Chondrocyte (in vitro differentiated cells): ENCODE measurements at regions not wholly inside any gene's neighbourhood (a gene's known extent, or its start where the extent isn't known, plus 50 kb on each side); places are given as distances from the start of the nearest gene placed in this dataset.

Experiments used
- DNase-seq: peaks from one replicate; pipeline ENCODE4 v3.0.0; 2021; ENCODE audit warnings: mixed read lengths, low spot score
- H3K27ac Mint-ChIP-seq: one replicate; pipeline ENCODE4 v1.8.0; 2021; ENCODE audit warnings: mild to moderate bottlenecking, moderate library complexity, mixed read lengths; ENCODE audit not compliant: unreplicated experiment
- H3K27me3 Mint-ChIP-seq: 2 replicates; pipeline ENCODE4 v1.8.0; 2021; ENCODE audit warnings: low read depth, mixed read lengths
- H3K36me3 Mint-ChIP-seq: 2 replicates; pipeline ENCODE4 v1.8.0; 2021; ENCODE audit warnings: low read depth, mixed read lengths
- H3K4me1 Mint-ChIP-seq: 2 replicates; pipeline ENCODE4 v1.8.0; 2021; ENCODE audit warnings: low read depth, mild to moderate bottlenecking, mixed read lengths
- H3K4me3 Mint-ChIP-seq: one replicate; pipeline ENCODE4 v1.8.0; 2021; ENCODE audit warnings: mild to moderate bottlenecking, moderate library complexity, mixed read lengths; ENCODE audit not compliant: unreplicated experiment
- H3K9me3 Mint-ChIP-seq: 2 replicates; pipeline ENCODE4 v1.8.0; 2021; ENCODE audit warnings: low read depth, mixed read lengths
- CTCF ChIP-seq: fragments of 200-600 bp; sonication (generic); IDR thresholded peaks from 2 replicates; pipeline ENCODE4 v1.5.0; 2021; ENCODE audit warnings: antibody characterized with exemption, mild to moderate bottlenecking, moderate library complexity

GRCh38 chr2:55116966-55117365, 66.7 kb upstream of the RTN4 start:
- H3K4me1 Mint-ChIP-seq, result peaks cover 86% of the 10 kb centered on the region

GRCh38 chr2:55116598-55116964, 66.3 kb upstream of the RTN4 start:
- no peak for DNase-seq
- H3K27ac Mint-ChIP-seq, result peak overlapping the region; percentile 46
- no peaks in the 10 kb centered on the region for H3K36me3 Mint-ChIP-seq
- no peaks in the 10 kb centered on the region for H3K27me3 Mint-ChIP-seq
- H3K4me3 Mint-ChIP-seq, result no peak overlapping the region
- H3K9me3 Mint-ChIP-seq, result no peaks in the 10 kb centered on the region
- TF ChIP-seq CTCF, result no peak
- H3K4me1 Mint-ChIP-seq, result peaks cover 89% of the 10 kb centered on the region

More at GRCh38 chr2:55116966-55117365, 66.7 kb upstream of the RTN4 start:
- H3K4me3 Mint-ChIP-seq, result no peak overlapping the region
- no peaks in the 10 kb centered on the region for H3K9me3 Mint-ChIP-seq
- no peak for DNase-seq
- H3K27ac Mint-ChIP-seq, result peak overlapping the region; percentile 46
- no peaks in the 10 kb centered on the region for H3K36me3 Mint-ChIP-seq
- no peaks in the 10 kb centered on the region for H3K27me3 Mint-ChIP-seq
- no peak for TF ChIP-seq CTCF

GRCh38 chr2:55115761-55116597, 65.7 kb upstream of the RTN4 start:
- Mint-ChIP-seq H3K4me3 (no peak overlapping the region), H3K27ac (peak overlapping the region; percentile 2), H3K9me3 (no peaks in the 10 kb centered on the region), H3K27me3 (no peaks in the 10 kb centered on the region), H3K4me1 (peaks cover 89% of the 10 kb centered on the region), H3K36me3 (no peaks in the 10 kb centered on the region)
- no peak for DNase-seq
- TF ChIP-seq CTCF, result no peak

- Mint-ChIP-seq H3K27me3 (no peaks in the 10 kb centered on the region), H3K9me3 (no peaks in the 10 kb centered on the region), H3K27ac (no peak overlapping the region), H3K4me3 (no peak overlapping the region), H3K4me1 (peaks cover 89% of the 10 kb centered on the region), H3K36me3 (no peaks in the 10 kb centered on the region)
- TF ChIP-seq CTCF, result no peak
- no peak for DNase-seq
Observed at GRCh38 chr2:55114597-55114996, 64.3 kb upstream of the RTN4 start.

- TF ChIP-seq CTCF, result no peak
- no peak overlapping the region for H3K4me3 Mint-ChIP-seq
- no peaks in the 10 kb centered on the region for H3K9me3 Mint-ChIP-seq
- no peak for DNase-seq
- peak overlapping the region; percentile 58 for H3K27ac Mint-ChIP-seq
- H3K27me3 Mint-ChIP-seq, result no peaks in the 10 kb centered on the region
- H3K36me3 Mint-ChIP-seq, result no peaks in the 10 kb centered on the region
- peaks cover 89% of the 10 kb centered on the region for H3K4me1 Mint-ChIP-seq
Observed at GRCh38 chr2:55114082-55114481, 63.8 kb upstream of the RTN4 start.
